RWPE2 (cell line): ENCODE measurements at regions not wholly inside any gene's neighbourhood (a gene's known extent, or its start where the extent isn't known, plus 50 kb on each side); places are given as distances from the start of the nearest gene placed in this dataset.

Source experiments
- ATAC-seq: fragments of 200-7000 bp; cut with Tn5 transposase; 3 replicates; pipeline ENCODE4 v1.9.1; 2021; ENCODE audit warnings: low read depth
- DNase-seq: peaks from one replicate; pipeline ENCODE4 v3.0.0-alpha.2; 2020; ENCODE audit warnings: low spot score
- H3K27ac ChIP-seq: fragments of 450-650 bp; 2 replicates; pipeline ENCODE4 v1.5.1; 2017; ENCODE audit warnings: mild to moderate bottlenecking; ENCODE audit not compliant: poor library complexity, severe bottlenecking
- H3K27me3 ChIP-seq: fragments of 250-450 bp; sonication (Bioruptor Pico); 2 replicates; pipeline ENCODE4 v1.5.1; 2021; ENCODE audit warnings: mild to moderate bottlenecking, moderate library complexity; ENCODE audit not compliant: insufficient read depth, poor library complexity, severe bottlenecking
- H3K36me3 ChIP-seq: fragments of 250-450 bp; sonication (Bioruptor Pico); 2 replicates; pipeline ENCODE4 v1.5.1; 2020; ENCODE audit warnings: low read depth, mild to moderate bottlenecking, moderate library complexity
- H3K4me1 ChIP-seq: fragments of 250-450 bp; sonication (Bioruptor Pico); 2 replicates; pipeline ENCODE4 v1.5.1; 2021; ENCODE audit warnings: mild to moderate bottlenecking, moderate library complexity; ENCODE audit not compliant: insufficient read depth, poor library complexity, severe bottlenecking
- H3K4me3 ChIP-seq: fragments of 250-450 bp; sonication (Bioruptor Pico); 2 replicates; pipeline ENCODE4 v1.5.1; 2021; ENCODE audit warnings: mild to moderate bottlenecking, moderate library complexity; ENCODE audit not compliant: severe bottlenecking
- H3K9me3 ChIP-seq: fragments of 250-450 bp; sonication (Bioruptor Pico); 2 replicates; pipeline ENCODE4 v1.5.1; 2021; ENCODE audit warnings: mild to moderate bottlenecking, moderate library complexity; ENCODE audit not compliant: severe bottlenecking
- TF ChIP-seq, protein P1 (sequence below): fragments of 450-650 bp; IDR thresholded peaks from one replicate; pipeline ENCODE4 v1.5.1; 2017; ENCODE audit warnings: mild to moderate bottlenecking, moderate library complexity; ENCODE audit not compliant: poor library complexity, severe bottlenecking

DNA sequence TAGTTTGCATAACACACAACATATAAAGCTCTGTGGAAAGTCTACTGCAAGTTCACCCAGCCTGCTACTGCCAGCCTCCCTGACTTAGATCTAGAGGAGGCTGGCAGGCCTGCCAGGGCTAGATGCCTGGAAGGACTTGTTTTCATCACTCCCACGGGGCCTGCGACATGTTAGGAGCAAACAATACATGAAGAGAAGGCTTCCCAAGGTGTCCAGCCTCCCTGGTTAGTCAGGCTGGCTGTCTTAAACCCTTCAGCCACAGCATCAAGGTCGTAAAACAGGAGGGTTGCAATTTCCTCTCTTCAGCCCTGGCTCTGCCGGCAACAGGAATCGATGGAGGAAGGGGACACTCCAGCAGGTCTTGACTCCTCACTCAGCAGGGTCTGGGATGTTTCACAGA is 104.5 kb downstream of the NGF start:
- TF ChIP-seq, protein P1, sequence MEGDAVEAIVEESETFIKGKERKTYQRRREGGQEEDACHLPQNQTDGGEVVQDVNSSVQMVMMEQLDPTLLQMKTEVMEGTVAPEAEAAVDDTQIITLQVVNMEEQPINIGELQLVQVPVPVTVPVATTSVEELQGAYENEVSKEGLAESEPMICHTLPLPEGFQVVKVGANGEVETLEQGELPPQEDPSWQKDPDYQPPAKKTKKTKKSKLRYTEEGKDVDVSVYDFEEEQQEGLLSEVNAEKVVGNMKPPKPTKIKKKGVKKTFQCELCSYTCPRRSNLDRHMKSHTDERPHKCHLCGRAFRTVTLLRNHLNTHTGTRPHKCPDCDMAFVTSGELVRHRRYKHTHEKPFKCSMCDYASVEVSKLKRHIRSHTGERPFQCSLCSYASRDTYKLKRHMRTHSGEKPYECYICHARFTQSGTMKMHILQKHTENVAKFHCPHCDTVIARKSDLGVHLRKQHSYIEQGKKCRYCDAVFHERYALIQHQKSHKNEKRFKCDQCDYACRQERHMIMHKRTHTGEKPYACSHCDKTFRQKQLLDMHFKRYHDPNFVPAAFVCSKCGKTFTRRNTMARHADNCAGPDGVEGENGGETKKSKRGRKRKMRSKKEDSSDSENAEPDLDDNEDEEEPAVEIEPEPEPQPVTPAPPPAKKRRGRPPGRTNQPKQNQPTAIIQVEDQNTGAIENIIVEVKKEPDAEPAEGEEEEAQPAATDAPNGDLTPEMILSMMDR = no peak
- H3K27ac ChIP-seq = no peak overlapping the region
- no peak for ATAC-seq
- H3K27me3 ChIP-seq = no peaks in the 10 kb centered on the region
- no peak for DNase-seq
- H3K9me3 ChIP-seq = no peaks in the 10 kb centered on the region
- no peak overlapping the region for H3K4me3 ChIP-seq
- H3K36me3 ChIP-seq = no peaks in the 10 kb centered on the region
- no peaks in the 10 kb centered on the region for H3K4me1 ChIP-seq

DNA sequence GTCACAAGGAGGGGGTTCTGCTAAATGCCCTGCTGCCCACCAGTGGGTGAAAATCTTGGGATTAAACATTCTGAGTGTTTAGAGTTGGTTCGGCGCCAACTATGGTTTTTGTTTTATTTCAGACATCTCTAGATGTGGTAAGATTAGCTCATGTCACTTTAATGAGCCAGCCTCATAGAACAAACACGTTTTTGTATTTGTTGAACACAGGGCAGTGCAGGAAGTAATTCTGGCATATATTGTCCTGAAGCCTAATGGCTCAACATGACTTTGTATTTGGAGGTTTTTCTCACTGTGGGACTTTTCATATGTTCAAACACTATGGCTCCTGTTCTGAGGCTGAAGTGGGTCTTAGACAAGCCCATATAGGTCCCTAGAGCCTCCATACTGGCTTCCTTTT is 107.8 kb downstream of the NGF start:
- TF ChIP-seq, protein P1 = no peak
- Histone ChIP-seq H3K36me3 (no peaks in the 10 kb centered on the region), H3K4me1 (no peaks in the 10 kb centered on the region), H3K27me3 (no peaks in the 10 kb centered on the region), H3K9me3 (no peaks in the 10 kb centered on the region), H3K27ac (no peak overlapping the region), H3K4me3 (no peak overlapping the region)
- ATAC-seq = no peak
- no peak for DNase-seq

DNA sequence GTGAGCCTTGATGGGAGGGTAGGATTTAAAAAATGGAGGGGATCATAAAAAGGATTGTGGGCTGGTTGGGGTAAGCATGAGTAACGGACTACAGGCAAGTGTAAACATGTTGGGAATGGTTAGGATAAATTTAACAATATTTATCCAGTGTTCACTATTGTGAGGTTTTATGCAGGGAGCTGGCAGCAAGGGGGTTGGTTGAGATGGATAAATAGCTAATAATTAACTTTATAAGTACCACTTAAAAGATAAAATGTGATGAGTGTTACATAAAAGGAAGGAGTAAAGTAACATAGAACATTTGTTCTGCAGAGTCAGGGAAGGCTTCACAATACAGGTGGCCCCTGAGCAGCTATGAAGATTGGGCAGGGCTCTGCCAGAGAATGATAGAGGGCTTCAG is 109.0 kb downstream of the NGF start:
- Histone ChIP-seq H3K9me3 (no peaks in the 10 kb centered on the region), H3K36me3 (no peaks in the 10 kb centered on the region), H3K4me3 (no peak overlapping the region), H3K27ac (no peak overlapping the region), H3K4me1 (peaks cover 11% of the 10 kb centered on the region), H3K27me3 (no peaks in the 10 kb centered on the region)
- DNase-seq (no peak), ATAC-seq (0 out of 3 replicates have a peak, but pooled peaks have one; percentile 35)
- TF ChIP-seq, protein P1 = no peak

DNA sequence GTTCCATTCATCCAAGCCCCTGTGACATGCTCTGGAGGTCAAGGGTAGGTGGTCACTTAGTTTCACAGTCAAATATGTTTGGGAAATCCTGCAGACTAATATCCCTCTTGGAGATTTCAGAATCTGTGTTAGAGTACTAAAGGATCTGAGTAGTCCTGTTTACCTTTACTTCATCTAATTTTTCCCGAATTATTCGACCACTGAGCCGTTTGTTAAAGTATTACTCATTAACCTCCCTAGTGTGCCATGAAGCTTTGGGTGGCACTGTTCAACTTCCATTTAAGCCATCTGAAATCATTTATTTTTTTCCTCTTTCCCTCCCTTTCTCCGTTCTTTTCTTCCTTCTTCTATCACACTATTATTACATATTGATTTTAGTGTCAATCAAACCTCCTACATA is 109.9 kb downstream of the NGF start:
- DNase-seq = no peak
- Histone ChIP-seq H3K27ac (no peak overlapping the region), H3K27me3 (no peaks in the 10 kb centered on the region), H3K9me3 (no peaks in the 10 kb centered on the region), H3K4me1 (peaks cover 19% of the 10 kb centered on the region), H3K4me3 (no peak overlapping the region), H3K36me3 (no peaks in the 10 kb centered on the region)
- no peak for ATAC-seq
- TF ChIP-seq, protein P1 = no peak

DNA sequence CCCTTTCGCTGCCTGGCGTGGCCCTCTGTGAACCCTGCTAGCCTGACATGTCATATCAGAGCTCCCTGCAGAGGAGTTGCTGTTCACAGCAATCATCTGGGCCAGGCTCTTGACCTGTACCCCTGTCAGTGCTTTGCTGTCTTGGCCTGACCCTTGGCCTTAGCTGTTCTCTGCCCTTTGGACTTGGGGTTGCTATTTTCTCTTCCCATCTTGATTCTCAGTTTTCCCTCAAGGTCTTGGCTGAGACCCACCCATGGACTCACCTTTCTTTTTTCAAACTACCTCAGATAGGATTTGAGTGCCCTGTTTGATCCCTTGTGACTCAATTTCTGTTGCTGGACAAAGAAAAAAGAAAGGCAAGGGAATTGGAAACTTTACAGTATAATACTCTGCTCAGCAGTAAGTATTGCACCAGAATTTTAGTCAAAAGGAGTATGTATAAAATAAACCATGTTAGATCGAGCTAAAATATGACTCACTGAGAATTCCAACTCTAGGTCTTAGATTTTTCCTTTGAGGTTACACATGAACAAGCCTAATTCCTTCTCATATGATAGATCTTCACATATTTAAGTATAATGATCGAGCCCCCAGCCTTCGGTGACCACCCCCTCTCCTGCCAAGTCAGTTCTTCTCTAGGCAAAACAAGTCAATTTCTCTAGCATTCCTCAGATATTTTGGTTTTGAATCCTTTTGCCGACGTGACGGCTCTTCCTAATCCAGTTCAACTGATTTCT is 110.5 kb downstream of the NGF start:
- no peak overlapping the region for H3K4me3 ChIP-seq
- H3K27me3 ChIP-seq = no peaks in the 10 kb centered on the region
- ATAC-seq (no peak), DNase-seq (no peak)
- no peaks in the 10 kb centered on the region for H3K9me3 ChIP-seq
- TF ChIP-seq, protein P1 = no peak
- H3K27ac ChIP-seq = no peak overlapping the region
- peaks cover 26% of the 10 kb centered on the region for H3K4me1 ChIP-seq
- H3K36me3 ChIP-seq = no peaks in the 10 kb centered on the region
